Loucy (cell line): ENCODE measurements at regions not wholly inside any gene's neighbourhood (a gene's known extent, or its start where the extent isn't known, plus 50 kb on each side); places are given as distances from the start of the nearest gene placed in this dataset.

Experiments
- H2AFZ ChIP-seq: fragments of 200-600 bp; sonication (generic); 2 replicates; pipeline ENCODE4 v1.6.0; 2016; ENCODE audit warnings: antibody characterized with exemption, mild to moderate bottlenecking, low read length, moderate library complexity
- H3F3A ChIP-seq: fragments of 200-600 bp; 2 replicates; pipeline ENCODE4 v1.6.0; 2016; ENCODE audit warnings: antibody characterized with exemption, low read depth, mild to moderate bottlenecking
- H3K27me3 ChIP-seq: fragments of 200-600 bp; sonication (generic); 2 replicates; pipeline ENCODE4 v1.6.1; 2014; ENCODE audit warnings: low read length, mild to moderate bottlenecking; ENCODE audit not compliant: insufficient read depth, poor library complexity, severe bottlenecking
- H3K36me3 ChIP-seq: fragments of 200-600 bp; sonication (generic); 2 replicates; pipeline ENCODE4 v1.6.1; 2016; ENCODE audit warnings: low read length; ENCODE audit not compliant: insufficient read depth
- H3K4me1 ChIP-seq: fragments of 200-600 bp; sonication (generic); 2 replicates; pipeline ENCODE4 v1.5.1; 2014; ENCODE audit warnings: low read length, mild to moderate bottlenecking; ENCODE audit not compliant: insufficient read depth, poor library complexity, severe bottlenecking
- H3K4me2 ChIP-seq: fragments of 200-600 bp; sonication (generic); 2 replicates; pipeline ENCODE4 v1.6.0; 2014; ENCODE audit warnings: antibody characterized with exemption, low read length, low read depth, mild to moderate bottlenecking; ENCODE audit not compliant: poor library complexity, severe bottlenecking
- H3K4me3 ChIP-seq: fragments of 200-600 bp; sonication (generic); 2 replicates; pipeline ENCODE4 v1.5.1; 2014; ENCODE audit warnings: low read length, mild to moderate bottlenecking, mixed read lengths; ENCODE audit not compliant: poor library complexity, severe bottlenecking
- H3K79me2 ChIP-seq: fragments of 200-600 bp; sonication (generic); 2 replicates; pipeline ENCODE4 v1.6.1; 2014; ENCODE audit warnings: low read length; ENCODE audit not compliant: insufficient read depth
- H3K9ac ChIP-seq: fragments of 200-600 bp; sonication (generic); 2 replicates; pipeline ENCODE4 v1.6.0; 2014; ENCODE audit warnings: mild to moderate bottlenecking, low read depth, low read length, moderate library complexity; ENCODE audit not compliant: poor library complexity, severe bottlenecking
- H3K9me2 ChIP-seq: fragments of 200-600 bp; sonication (generic); replicated peaks from 2 replicates; pipeline ENCODE4 v1.6.1; 2016; ENCODE audit warnings: low read depth, low read length, mixed read lengths
- H3K9me3 ChIP-seq: fragments of 200-600 bp; sonication (generic); 2 replicates; pipeline ENCODE4 v1.6.1; 2014; ENCODE audit warnings: mild to moderate bottlenecking, antibody characterized with exemption, low read length, low read depth; ENCODE audit not compliant: insufficient read depth
- H4K20me1 ChIP-seq: fragments of 200-600 bp; sonication (generic); 2 replicates; pipeline ENCODE4 v1.6.0; 2014; ENCODE audit warnings: antibody characterized with exemption, low read length, mild to moderate bottlenecking; ENCODE audit not compliant: insufficient read depth, poor library complexity, severe bottlenecking
- EZH2phosphoT487 ChIP-seq: fragments of 200-600 bp; IDR thresholded peaks from 2 replicates; pipeline ENCODE4 v1.6.1; 2018; ENCODE audit warnings: antibody characterized with exemption, mild to moderate bottlenecking, moderate library complexity, borderline replicate concordance
- TF ChIP-seq, protein P1 (sequence below): fragments of 200-600 bp; sonication (generic); conservative IDR thresholded peaks from 2 replicates; pipeline ENCODE4 v1.5.1; 2014; ENCODE audit warnings: mild to moderate bottlenecking, antibody characterized with exemption, low read length

DNA sequence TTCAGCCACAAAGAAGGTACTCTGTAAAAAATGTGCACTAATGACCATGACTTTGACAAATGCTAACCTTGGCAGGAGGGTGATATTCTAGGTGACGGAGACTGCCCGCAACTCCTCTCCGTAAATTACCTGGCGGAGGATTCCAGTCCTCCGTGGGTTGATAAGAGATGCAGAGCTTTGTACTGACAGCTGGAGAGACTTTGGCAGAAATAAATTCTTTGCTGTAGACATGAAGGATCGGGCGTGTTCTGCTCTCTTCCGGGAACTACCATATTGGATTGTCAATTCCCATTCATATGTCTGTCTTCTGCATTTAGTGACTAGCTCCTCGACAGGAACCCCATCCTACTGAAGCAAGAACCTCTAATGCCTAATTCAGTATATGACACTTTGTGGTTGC lies 158.3 kb upstream of the KAZN start:
- no peak overlapping the region for H3K4me3 ChIP-seq
- H3K4me1 ChIP-seq, result no peaks in the 10 kb centered on the region
- H3K27me3 ChIP-seq, result no peaks in the 10 kb centered on the region
- TF ChIP-seq, protein P1, sequence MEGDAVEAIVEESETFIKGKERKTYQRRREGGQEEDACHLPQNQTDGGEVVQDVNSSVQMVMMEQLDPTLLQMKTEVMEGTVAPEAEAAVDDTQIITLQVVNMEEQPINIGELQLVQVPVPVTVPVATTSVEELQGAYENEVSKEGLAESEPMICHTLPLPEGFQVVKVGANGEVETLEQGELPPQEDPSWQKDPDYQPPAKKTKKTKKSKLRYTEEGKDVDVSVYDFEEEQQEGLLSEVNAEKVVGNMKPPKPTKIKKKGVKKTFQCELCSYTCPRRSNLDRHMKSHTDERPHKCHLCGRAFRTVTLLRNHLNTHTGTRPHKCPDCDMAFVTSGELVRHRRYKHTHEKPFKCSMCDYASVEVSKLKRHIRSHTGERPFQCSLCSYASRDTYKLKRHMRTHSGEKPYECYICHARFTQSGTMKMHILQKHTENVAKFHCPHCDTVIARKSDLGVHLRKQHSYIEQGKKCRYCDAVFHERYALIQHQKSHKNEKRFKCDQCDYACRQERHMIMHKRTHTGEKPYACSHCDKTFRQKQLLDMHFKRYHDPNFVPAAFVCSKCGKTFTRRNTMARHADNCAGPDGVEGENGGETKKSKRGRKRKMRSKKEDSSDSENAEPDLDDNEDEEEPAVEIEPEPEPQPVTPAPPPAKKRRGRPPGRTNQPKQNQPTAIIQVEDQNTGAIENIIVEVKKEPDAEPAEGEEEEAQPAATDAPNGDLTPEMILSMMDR, result no peak
- TF ChIP-seq EZH2phosphoT487, result no peak
- no peak overlapping the region for H3K9ac ChIP-seq
- H3K9me2 ChIP-seq, result no peaks in the 10 kb centered on the region
- no peak overlapping the region for H3K4me2 ChIP-seq
- H3K36me3 ChIP-seq, result no peaks in the 10 kb centered on the region
- H2AFZ ChIP-seq, result no peak overlapping the region
- no peaks in the 10 kb centered on the region for H3F3A ChIP-seq
- no peaks in the 10 kb centered on the region for H4K20me1 ChIP-seq
- H3K9me3 ChIP-seq, result no peaks in the 10 kb centered on the region
- H3K79me2 ChIP-seq, result no peaks in the 10 kb centered on the region

DNA sequence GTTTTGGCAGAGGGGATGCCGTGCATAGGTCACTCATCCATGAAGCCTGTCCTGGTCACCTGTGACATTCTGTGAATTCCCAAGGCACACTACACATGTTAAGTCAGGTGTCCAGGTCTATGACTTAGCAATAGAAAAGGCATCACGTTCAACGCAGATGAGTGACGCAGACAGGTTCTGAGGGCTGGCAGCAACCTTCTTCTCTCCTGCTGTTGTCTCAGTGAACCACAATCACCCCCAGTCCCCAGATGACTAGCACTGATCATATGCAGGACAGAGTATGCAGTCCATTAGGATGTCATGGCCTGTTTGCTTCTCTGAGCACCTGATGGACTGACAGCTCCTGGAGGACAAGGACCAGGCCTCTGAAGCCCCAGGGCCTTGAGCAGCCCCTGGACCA lies 157.8 kb upstream of the KAZN start:
- Histone ChIP-seq H3K9me3 (no peaks in the 10 kb centered on the region), H3K4me3 (no peak overlapping the region), H3K27me3 (no peaks in the 10 kb centered on the region), H2AFZ (no peak overlapping the region), H3K36me3 (no peaks in the 10 kb centered on the region), H4K20me1 (no peaks in the 10 kb centered on the region), H3K9me2 (no peaks in the 10 kb centered on the region), H3K79me2 (no peaks in the 10 kb centered on the region), H3F3A (no peaks in the 10 kb centered on the region), H3K4me1 (no peaks in the 10 kb centered on the region), H3K9ac (no peak overlapping the region), H3K4me2 (no peak overlapping the region)
- no peak for TF ChIP-seq EZH2phosphoT487
- TF ChIP-seq, protein P1, result no peak

DNA sequence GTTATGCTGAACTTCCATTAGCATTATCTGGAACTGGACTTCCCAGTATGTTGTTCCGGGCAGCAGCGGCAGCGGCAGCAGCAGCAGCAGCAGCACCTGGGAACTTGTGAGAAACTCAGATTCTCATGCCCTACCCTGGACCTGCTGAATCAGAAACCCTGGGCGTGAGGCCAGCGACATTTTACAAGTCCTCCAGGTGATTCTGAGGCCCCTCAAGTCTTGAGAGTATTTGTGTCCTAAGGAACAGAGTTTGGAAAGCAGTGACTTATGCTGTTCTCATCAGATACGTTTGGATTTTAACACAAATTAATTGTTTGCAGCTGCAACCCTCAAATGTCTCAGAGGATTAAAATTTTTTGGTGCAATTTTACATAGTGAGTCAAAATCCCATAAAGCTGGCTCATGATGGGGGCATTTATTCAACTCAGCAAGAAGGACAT lies 157.2 kb upstream of the KAZN start:
- Histone ChIP-seq H3K9me3 (no peaks in the 10 kb centered on the region), H3K4me1 (no peaks in the 10 kb centered on the region), H3K4me2 (no peak overlapping the region), H3K4me3 (no peak overlapping the region), H3K9ac (no peak overlapping the region), H3K27me3 (no peaks in the 10 kb centered on the region), H4K20me1 (no peaks in the 10 kb centered on the region), H2AFZ (no peak overlapping the region), H3K9me2 (no peaks in the 10 kb centered on the region), H3F3A (no peaks in the 10 kb centered on the region), H3K79me2 (no peaks in the 10 kb centered on the region), H3K36me3 (no peaks in the 10 kb centered on the region)
- TF ChIP-seq, protein P1, result no peak
- no peak for TF ChIP-seq EZH2phosphoT487
